ENCODE measurements at regions not wholly inside any gene's neighbourhood (a gene's known extent, or its start where the extent isn't known, plus 50 kb on each side); places are given as distances from the start of the nearest gene placed in this dataset.

DNA sequence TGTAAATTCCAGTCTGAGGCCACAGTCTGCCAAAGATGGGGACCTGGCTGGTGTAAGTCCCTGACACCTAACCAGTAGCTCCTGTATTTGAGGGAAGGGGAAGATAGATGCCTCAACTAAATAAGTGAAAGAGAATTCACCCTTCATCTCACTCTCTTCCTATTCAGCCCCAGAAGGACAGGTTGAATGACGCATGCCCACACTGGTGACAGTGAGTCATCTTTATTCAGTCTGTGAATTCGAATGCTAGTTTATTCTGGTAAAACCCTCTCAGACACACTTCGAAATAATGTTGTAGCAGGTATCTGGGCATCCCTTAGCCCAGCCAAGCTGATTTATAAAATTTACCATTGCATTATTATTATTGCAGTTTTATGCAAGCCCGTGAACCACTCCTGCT is 617.0 kb upstream of the PRMT6 start:
- no peak for DNase-seq (ENCODE audit: low read depth)

DNA sequence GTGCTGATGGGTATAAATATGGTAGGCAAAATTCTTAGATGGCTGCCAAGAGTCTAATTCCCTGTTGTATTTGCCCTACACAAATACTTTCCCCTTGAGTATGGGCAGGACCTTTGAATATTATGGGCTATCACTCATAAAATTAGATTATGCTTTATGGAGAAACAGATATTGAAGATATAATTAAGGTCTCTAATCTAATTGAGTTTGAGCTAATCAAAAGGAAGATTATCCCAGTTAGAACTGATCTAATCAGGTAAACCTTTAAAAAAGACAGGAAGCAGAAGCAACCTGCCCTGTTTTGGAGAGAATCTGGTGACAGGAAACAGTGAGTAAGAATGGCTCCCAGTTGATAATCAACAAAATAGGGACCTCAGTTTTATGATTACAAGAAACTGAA is 609.0 kb upstream of the PRMT6 start:
- no peak for DNase-seq (ENCODE audit: low read depth)

DNA sequence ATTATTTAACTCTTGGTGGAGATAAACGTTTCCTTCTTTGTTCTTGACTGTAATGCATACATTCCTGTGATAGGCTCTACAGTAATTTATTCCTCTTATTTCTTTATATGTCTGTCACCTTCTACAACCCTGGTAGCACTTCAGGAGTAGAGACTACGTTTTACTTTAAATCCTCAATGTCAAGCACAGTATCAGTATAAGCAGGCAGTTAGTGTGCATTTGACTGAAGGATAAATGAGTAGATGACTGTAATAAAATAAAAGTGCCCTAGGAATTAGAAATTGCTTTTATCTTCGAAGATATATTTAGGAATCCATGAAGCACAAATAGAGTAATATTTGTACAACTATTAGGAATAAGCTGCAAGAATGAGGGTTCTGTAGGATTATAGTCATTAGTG is 599.6 kb upstream of the PRMT6 start:
- no peak for DNase-seq (ENCODE audit: low read depth)

DNA sequence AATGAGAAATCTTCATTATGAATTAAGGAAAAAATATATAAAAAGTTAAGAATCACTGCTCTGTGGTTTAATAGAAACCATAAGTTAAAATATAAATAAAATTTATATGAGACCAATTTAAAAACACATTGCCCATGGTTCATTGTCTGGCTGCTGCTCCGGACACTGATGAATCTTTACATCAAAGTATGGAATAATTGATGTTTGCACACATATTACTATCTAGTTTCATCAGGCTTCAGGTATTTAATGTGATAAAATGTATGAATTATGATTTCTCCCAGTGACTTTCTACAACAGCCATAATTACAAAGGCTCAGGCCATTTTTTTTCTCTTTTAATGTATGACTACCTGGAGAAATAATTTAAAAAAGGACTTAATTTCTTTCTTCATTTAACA is 599.1 kb upstream of the PRMT6 start:
- no peak for DNase-seq (ENCODE audit: low read depth)

DNA sequence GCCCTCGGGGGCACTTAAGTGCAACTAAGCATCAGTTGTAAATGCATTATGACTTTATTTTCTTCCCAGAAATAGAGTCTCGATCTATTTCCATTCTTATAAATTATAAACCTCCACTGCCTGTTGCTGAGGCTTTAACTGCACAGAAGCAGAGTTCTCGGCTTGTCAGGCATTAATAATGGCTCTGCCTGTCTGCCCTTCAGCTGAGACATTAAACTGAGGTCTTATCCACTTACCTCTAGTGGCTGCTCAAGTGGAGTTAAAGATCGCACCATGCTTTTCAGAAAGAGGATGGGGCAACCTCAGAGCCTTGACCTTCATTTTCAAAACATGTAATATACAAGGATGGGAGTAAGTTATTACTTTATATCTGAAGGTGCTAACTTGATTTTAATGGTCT is 597.6 kb upstream of the PRMT6 start:
- no peak for DNase-seq (ENCODE audit: low read depth)

DNA sequence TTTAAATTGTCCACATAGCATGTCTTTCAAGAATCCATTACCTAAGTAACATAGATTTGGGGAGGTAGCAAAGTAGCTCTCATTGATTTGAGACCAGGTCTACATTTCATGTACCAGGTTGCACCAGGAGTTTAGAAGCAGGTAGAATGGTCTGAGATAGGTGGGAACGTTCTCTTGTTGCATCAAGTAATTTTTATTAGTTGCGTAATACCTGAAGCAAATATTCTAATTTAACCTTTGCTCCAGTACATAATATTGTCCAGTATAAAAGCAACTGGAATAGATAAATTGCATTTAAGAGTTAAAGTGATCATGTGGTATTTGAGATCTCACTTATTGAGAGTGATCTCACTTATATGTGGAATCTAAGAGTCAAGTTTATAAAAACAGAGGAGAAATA is 597.1 kb upstream of the PRMT6 start:
- DNase-seq (ENCODE audit: low read depth) = no peak

DNA sequence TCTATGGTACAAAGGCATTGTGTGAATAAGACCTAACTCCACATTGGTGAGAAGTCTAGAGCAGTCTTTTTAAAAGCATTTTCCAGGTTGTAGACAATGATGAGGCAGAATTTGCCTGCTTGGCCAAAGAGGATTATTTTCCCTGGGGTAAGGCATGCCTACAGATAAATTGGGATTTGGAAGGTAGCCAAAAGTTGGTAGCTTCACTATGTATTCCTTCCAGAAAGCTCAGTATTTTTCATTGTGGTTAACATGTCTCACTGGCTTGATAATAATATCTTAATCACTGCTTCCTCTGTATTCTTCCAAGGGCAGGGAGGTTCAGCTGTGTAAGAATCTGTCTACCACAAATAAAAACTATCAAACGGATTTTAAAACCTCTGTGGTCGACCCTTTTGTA is 590.8 kb upstream of the PRMT6 start:
- DNase-seq (ENCODE audit: low read depth) = no peak

DNA sequence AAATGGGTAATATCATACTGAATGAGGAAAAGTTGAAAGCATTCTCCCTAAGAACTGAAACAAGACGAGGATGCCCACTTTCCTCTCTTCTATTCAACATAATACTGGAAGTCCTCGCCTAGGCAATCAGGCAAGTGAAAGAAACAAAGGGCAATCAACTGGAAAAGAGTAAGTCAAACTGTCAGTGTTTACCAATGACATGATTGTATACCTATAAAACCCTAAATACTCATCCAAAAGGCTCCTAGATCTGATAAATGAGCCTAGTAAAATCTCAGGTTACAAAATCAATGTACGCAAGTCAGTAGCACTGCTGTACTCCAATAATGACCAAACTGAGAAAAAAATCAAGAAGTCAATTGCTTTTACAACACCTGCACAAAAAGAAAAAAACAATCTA is 575.8 kb upstream of the PRMT6 start:
- no peak for DNase-seq (ENCODE audit: low read depth)

DNA sequence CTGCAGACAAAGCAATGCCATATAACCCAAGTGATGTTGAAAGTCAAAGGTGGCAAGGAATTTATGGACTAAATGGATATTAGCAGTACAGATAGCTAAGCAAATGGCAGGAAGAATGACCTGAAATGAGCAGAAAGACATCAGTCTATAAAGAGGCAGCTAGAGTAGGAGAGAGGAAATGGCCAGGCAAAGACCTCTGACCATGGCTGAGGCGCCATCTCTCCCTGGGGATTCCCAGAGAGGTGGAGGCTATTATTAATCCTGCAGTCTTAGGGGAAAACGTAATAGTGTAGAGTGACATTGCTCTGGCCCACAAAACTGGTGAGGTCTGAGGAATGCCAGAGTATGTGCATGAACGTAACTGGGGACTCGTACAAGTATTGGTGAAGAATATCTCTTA is 563.6 kb upstream of the PRMT6 start:
- no peak for DNase-seq (ENCODE audit: low read depth)

DNA sequence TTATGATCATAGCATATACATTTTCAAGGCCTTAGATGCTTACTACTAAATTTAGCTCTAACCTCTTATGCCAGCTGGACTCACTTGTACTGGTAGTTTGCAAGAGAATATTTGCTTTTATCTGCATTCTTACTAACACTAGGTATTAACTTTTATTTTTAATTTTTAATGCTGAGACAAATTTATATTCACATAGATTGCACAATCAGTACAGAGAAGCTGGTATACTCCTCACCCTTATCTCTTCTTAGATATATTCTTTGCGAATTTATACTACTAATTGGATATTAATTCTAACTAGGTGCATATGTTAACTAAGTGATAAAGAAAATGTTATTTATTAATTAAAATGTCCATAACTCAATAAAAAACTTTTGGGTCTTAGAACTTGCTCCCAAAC is 561.8 kb upstream of the PRMT6 start:
- DNase-seq (ENCODE audit: low read depth) = no peak

DNA sequence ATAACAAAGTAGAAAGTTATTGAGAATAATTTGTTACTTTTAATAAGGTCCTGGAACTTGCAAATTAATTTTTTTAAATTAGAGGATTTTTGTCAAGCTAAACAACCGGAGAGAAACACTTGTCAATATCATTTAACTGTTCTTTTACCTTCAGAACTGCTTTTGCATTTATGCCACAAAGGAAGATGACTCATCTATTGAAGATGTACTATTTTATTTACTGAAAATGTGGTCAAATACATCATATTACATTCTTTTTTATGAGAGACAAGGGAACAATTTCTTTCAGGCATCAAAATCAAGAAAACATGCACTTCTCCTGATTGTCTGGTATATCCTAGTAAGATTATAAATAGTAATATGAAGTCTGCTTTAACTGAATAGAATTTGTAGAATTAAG is 558.2 kb upstream of the PRMT6 start:
- peak; percentile 1 for DNase-seq (ENCODE audit: low read depth)

DNA sequence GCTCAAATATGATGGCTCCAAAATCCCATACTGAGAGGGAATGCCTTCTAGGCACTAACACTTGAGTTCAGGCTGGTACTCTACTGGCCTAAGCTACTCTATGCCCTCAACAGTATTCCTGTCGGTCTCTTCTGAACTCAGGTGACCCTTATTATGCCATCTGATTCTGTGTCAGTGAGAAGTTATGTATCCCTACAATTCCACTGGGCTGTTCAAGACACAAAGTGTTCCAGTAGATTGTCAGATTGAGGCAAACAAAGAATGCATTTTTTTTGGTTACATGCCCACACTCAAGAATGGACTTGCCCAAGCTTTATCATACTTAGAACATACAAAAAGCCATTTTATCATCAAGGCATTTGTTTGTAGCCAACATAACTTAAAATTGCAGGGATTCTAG is 553.8 kb upstream of the PRMT6 start:
- DNase-seq (ENCODE audit: low read depth) = no peak

DNA sequence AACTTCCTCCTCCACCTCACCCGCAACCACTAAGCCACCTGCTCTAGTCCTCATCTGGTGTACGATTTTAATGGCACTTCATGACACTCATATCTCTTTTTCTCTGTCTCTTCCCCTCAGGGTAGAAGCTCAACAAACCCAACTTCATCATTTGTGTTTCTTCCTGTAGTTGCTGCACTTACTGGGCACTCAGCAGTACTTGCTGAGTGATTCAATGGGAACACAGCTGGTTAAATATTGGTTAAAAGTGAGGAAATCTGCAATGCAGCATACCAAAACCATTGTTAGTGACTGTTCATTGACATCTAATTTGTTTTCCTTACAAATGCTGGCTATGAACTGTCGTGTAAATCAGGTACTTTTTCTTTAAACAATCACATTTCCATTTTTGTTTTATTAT is 541.1 kb upstream of the PRMT6 start:
- DNase-seq (ENCODE audit: low read depth) = no peak

DNA sequence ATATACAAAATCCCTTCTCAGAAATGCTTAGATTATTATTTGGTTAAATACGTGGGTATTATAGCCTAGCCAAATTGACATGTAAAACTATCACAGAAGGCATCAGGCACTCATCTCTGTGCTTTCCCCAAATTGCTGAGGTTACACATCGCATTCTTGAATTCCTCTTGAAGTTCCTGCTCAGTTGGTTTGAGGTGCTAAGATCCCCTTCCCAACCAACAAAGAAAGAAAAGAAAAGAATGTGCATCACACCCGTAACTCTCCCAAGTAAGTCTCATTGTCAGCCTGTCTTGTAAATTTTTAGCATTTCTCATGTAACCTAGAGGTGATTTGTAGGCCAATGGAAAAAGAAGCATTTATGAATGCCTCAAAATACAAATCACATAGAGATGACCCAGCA is 539.2 kb upstream of the PRMT6 start:
- DNase-seq (ENCODE audit: low read depth) = no peak

DNA sequence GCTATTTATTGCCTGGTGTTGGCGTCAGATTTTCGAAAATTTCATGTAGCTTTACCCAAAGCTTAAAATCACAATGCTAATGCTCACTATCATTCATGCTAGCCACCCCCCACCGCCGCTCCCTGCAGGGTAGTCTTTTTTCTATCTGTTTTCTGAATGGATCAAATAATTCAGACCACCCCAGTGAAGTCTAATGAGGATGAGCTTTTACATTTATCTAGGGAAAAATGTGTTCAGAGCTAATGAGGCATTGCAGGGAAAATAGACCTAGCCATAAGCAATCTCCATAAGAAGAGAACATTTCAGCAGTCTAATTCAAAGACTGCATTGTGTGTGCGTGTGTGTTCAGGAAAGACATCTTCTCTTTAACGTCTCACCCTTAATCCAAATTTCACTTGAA is 533.0 kb upstream of the PRMT6 start:
- no peak for DNase-seq (ENCODE audit: low read depth)

DNA sequence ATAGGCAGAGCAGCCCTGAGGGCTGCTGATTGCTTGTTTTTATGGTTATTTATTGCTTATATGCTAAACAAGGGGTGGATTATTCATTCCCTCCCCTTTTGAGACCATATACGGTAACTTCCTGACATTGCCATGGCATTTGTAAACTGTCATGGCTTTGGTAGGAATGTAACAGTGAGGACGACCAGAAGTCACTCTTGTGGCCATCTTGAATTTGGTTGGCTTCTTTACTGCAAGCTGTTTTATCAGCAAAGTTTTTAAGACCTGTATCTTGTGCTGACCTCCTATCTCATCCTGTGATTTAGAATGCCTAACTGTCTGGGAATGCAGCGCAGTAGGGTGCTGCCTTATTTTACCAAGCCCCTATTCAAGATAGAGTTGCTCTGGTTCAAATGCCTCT is 531.8 kb upstream of the PRMT6 start:
- no peak for DNase-seq (ENCODE audit: low read depth)

DNA sequence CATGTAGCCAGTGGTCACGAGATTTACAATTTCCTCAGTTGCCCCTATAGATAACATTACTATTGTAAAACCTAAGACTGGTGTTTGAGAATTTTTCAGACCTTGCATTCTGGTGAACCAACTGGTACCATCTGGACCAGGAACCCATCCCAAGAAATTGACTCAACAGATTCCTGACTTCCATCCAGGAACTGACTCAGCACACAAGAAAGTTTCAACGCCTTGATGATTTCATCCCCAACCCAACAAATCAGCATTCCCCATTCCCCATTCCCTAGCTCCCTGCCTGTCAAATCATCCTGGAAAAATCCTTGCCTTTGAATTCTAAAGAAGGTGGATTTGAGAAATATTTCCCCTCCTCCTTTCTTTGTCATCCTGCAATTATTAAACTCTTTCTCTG is 529.8 kb upstream of the PRMT6 start:
- peak; percentile 29 for DNase-seq (ENCODE audit: low read depth)

DNA sequence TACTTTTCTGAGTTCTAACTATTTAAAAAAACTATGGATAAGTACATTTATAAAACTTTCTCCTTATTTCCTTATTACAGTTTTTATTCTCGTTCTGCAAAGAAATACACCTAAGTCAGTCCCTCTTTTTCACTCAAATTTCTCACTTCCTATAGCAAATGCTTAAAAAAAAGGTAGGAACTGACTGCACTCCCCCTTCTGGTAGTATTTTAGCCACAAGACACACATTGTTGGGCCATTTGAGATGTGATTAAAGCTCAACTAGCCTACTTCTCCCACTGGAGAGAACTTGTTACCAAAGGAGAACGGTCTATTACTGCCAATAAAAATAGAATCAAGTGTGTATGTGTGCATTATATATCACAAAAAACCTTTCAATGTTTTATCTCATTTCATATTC is 521.9 kb upstream of the PRMT6 start:
- no peak for DNase-seq (ENCODE audit: low read depth)

DNA sequence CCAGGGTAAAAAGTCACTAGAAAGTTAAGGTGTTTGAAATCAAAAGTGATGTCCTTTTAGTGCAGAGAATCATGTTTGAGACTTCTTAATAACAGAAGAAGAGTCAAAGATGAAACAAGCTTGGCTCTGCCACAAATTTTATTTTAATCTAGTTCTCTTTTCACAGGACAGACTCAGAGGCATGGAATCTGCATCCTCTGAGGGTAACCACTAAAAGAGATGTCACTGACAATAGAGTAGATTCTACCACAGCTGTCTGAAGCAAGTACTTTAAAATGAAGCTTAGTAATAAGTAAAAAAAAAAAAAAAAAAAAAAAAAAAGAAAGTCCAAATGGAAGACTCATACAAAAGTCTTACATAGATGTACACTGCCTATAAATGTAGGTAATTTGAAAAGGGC is 519.7 kb upstream of the PRMT6 start:
- no peak for DNase-seq (ENCODE audit: low read depth)

DNA sequence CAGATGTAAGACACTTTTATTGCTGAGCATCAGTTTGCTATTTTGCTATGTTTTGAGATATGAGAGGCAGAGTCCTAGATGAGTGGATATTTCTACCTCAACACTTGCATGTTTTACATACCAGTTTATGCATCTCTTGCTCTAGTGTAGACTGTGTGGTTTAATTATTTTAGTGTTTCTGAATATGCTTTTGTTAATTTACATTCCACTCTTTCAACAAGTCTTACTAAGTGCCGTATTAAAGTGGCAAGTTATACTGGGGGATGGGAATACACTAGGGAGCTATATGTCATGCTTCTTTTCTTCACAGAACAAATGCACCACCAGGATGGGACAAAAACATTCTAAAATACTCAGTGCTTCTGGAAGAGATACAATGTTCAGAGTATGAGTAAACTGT is 507.7 kb upstream of the PRMT6 start:
- no peak for DNase-seq (ENCODE audit: low read depth)

DNA sequence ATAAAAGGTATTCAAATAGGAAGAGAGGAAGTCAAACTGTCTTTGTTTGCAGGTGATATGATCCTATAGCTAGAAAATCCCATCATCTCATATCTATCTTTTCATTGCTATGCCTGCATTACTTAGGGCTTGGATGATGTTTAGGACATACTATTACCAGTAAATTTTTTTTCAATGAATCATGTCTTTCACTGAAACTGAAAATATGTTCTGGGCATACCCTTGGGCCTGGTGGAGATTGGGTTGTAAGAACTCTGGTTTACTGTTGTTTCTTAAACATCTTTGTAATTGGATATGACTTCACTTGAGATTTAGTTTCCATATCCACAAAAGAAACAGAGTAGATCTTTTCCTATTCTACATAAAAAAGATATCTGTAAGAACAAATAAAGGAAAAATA is 502.2 kb upstream of the PRMT6 start:
- peak; percentile 7 for DNase-seq (ENCODE audit: low read depth)

DNA sequence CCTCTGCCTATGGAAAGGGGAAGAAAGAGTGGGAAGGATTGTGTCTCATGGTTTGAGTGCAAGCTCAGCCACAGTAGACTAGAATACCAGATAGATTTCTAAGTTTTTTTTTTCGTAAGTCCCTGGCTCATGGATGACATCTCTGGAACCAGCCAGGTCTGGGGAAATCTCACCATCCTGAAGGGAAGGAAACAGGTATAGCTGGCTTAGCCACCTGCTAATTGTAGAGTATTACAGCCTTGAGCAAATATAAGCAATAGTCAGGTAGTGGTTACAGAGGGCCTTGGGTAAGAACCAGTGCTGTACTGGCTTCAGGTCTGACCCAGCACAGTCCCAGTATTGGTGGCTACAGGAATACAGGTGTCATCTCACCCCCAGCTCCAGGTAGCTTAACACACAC is 500.9 kb upstream of the PRMT6 start:
- no peak for DNase-seq (ENCODE audit: low read depth)

DNA sequence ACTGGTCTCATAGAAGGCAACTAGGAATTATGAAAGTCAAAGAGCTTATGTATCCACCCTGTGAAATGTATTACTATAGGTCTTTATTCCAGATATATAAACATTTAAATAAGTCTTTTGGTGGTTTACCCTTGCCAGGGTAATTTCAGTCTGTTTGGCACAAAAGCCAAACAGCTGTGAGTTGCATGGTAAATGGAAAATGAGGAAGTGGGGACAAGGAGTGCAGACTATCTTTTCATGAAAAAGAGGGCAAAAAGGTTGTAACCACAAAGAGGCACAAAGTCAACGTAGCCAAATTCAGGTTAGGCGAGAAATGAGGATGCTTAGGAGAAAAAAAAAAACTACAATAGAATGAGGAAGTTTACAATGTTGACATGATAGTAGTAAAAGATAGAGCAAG is 492.3 kb upstream of the PRMT6 start:
- no peak for DNase-seq (ENCODE audit: low read depth)

DNA sequence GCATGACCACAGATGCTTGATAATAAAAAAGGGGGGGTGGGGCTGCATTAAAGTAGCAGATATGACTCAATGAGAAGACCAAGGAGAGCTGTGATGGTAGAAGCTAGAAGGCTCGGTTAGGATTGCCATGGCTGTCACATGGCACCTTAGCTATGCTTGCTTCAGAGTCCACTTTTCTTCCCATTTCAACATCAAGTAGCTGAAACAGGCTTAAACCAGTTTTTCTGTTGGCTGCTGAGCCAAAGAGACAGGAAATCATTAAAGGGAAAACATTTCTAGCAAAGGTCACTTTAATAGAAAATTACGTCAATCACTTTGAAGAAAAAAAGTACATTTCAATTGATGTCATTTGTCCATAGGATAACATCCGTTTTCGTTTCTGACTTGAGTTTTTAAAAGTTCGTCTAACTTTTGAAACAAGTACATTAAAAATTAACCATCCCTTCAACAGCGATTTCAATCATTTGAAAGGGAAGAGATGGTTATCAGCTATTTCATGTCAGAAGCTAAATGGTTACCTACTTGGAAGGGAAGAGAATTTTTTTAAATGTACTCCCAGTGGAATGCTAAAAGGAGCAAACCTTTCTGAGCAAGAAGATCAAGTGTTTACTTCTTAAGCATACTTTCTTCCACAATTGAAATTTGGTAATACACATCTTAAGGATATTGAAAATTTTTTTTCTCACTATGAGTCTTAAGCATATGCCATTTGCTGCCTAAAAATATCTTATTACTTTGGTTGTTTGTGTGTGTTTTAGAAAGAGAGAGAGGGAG is 488.1 kb upstream of the PRMT6 start:
- no peak for DNase-seq (ENCODE audit: low read depth)

DNA sequence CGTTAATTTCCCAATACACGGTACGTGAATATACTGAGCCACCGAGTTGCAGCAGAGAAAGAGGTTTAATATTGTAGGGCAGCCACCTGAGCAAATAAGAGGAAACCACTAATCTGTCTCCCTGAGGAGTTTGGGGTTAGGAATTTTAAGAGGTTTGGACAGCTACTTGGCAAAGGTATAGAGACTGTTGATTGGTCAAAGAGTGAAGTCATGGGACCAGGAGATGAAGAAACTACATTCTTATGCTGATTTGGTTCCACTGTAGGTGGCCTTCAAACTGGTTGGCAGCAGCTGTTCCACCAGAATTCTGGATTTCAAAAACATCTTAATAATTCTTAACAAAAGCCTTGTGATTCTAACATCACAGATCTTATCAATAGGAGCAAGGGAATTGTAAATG is 485.4 kb upstream of the PRMT6 start:
- peak; percentile 3 for DNase-seq (ENCODE audit: low read depth)

Data from iris pigment epithelial cell (primary cell).